ENCODE measurements at regions not wholly inside any gene's neighbourhood (a gene's known extent, or its start where the extent isn't known, plus 50 kb on each side); places are given as distances from the start of the nearest gene placed in this dataset.

DNA sequence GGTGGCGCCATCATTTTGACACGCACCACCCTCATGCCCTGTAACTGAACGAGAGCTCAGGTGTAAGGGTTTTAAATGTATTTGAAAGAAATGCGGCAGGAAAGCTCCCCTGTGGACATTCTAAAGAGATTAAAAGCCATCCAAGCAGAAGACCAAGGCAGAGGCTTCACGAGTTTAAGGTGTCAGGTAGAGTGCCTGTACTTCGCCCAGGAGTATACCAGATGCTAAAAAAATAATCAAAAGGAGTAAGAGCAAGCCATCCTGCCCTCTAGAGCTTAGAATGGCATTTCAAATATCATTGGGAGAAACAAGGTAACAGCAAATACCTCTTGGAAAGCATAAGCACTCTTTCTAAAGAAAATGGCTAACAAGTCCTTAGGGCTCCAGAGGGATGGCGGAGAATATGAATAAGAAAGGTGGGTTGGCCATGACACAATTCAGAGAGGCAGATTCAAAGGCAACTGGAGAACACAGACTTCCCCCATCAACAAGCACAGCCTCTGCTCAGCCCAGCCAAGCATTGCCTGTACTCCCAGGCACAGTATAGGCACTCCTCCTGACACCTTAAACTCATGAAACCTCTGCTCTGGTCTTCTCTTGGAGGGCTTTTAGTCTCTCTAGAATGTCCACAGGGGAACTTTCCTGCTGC is 447.6 kb downstream of the SUCLA2 start:
- no peaks in the 10 kb centered on the region for H3K79me2 ChIP-seq (ENCODE audit: insufficient read depth, low read length)
- H3K9me3 ChIP-seq (ENCODE audit: low read length), result no peaks in the 10 kb centered on the region
- H4K20me1 ChIP-seq (ENCODE audit: insufficient read depth, low read length), result no peaks in the 10 kb centered on the region
- in situ Hi-C loops (cut with HindIII; ENCODE audit: extremely low pct_ligation_motif_present, low pct_unique_long_range_greater_than_20kb) (no loop called here), intact Hi-C loops (cut with micrococcal nuclease; ENCODE audit: unreplicated experiment) (no loop called here)
- H3K4me3 ChIP-seq (replicated peaks in 1 of 3; ENCODE audit: insufficient read depth in 1 of 3, low read depth in 2 of 3, low read length in 3 of 3), result no peak overlapping the region
- POLR2A ChIA-PET, result no interaction called here
- H2AFZ ChIP-seq (ENCODE audit: low read length), result no peak overlapping the region
- H3K4me2 ChIP-seq (ENCODE audit: low read depth, low read length), result no peak overlapping the region
- no peak overlapping the region for H3K9ac ChIP-seq (ENCODE audit: insufficient read depth, low read depth, low read length)
- no peaks in the 10 kb centered on the region for H3K36me3 ChIP-seq (replicated peaks in 1 of 2; ENCODE audit: control insufficient read depth in 1 of 2, insufficient read depth in 2 of 2, low read length in 2 of 2)
- ATAC-seq (no peak), DNase-seq (ENCODE audit: low spot score) (no peak), FAIRE-seq (no peak)
- H3K27ac ChIP-seq (ENCODE audit: extremely low read length, insufficient read depth, low read length), result no peak overlapping the region
- 9% methylated on average over 7 of the region's 7 CpGs for WGBS (ENCODE audit: low lambda C conversion rate)
- H3K4me1 ChIP-seq (ENCODE audit: insufficient read depth, low read length), result no peaks in the 10 kb centered on the region
- no peaks in the 10 kb centered on the region; a peak in 1 of 5 replicates for H3K27me3 ChIP-seq (ENCODE audit: control insufficient read depth in 1 of 2, insufficient read depth in 2 of 2, low read length in 2 of 2)
- no TSS peak for BruUV-seq (replicated peaks)
- CTCF ChIA-PET (ENCODE audit: low intra/inter-chr PET ratio, low total read pairs), result no interaction called here
- TF ChIP-seq ZGPAT (CRISPR knock-in tag; IDR thresholded peaks at IDR 0.05) (no peak), ZNF83 (CRISPR knock-in tag; IDR thresholded peaks at IDR 0.05; ENCODE audit: borderline replicate concordance) (no peak), ZNF337 (CRISPR knock-in tag; IDR thresholded peaks at IDR 0.05; ENCODE audit: borderline replicate concordance, low read depth) (no peak), ATF6 (CRISPR knock-in tag; conservative IDR thresholded peaks at IDR 0.05) (no peak), ZKSCAN1 (IDR thresholded peaks at IDR 0.05; ENCODE audit: low read length) (no peak), HNRNPK (IDR thresholded peaks at IDR 0.05; ENCODE audit: low read depth, low read length, poor library complexity, severe bottlenecking) (no peak), DRAP1 (CRISPR knock-in tag; IDR thresholded peaks at IDR 0.05) (no peak), SOX13 (IDR thresholded peaks at IDR 0.05) (no peak), SOX13 (CRISPR knock-in tag; conservative IDR thresholded peaks at IDR 0.05 in 1 of 2, IDR thresholded peaks at IDR 0.05 in 1 of 2) (no peak), MAFG (CRISPR knock-in tag; IDR thresholded peaks at IDR 0.05) (no peak), ZC3H13 (CRISPR knock-in tag; IDR thresholded peaks at IDR 0.05) (no peak), SETDB1 (CRISPR knock-in tag; IDR thresholded peaks at IDR 0.05; ENCODE audit: borderline replicate concordance) (no peak), BCL3 (CRISPR knock-in tag; IDR thresholded peaks at IDR 0.05) (no peak), AGO2 (optimal IDR thresholded peaks at IDR 0.05; ENCODE audit: low read depth, low read length) (no peak), ZNF343 (CRISPR knock-in tag; IDR thresholded peaks at IDR 0.05) (no peak), ZKSCAN8 (CRISPR knock-in tag; IDR thresholded peaks at IDR 0.05; ENCODE audit: borderline replicate concordance) (no peak)

All from HepG2 (cell line).